DOHH2 (cell line): ENCODE measurements at regions not wholly inside any gene's neighbourhood (a gene's known extent, or its start where the extent isn't known, plus 50 kb on each side); places are given as distances from the start of the nearest gene placed in this dataset.
"Not testable (repeated sequence)": the region's sequence is repeated elsewhere in the genome, so short reads cannot be mapped to it uniquely, and the experiment has no call there.

ENCODE experiments used
- CTCF ChIP-seq: fragments of 200-600 bp; sonication (generic); IDR thresholded peaks from one replicate; pipeline ENCODE4 v1.5.1; 2014; ENCODE audit warnings: antibody characterized with exemption, mild to moderate bottlenecking, low read depth, low read length; ENCODE audit not compliant: poor library complexity, severe bottlenecking
- EZH2phosphoT487 ChIP-seq: fragments of 200-600 bp; sonication (generic); IDR thresholded peaks from 2 replicates; pipeline ENCODE4 v1.6.1; 2017; ENCODE audit warnings: borderline replicate concordance, mild to moderate bottlenecking, antibody characterized with exemption, low read length, moderate library complexity, mixed read lengths

GRCh38 chr1:120557605-120558302 lies 142.9 kb downstream of the NBPF8 start:
- not testable (repeated sequence) for TF ChIP-seq CTCF, EZH2phosphoT487
